PC-9 (cell line): ENCODE measurements at regions not wholly inside any gene's neighbourhood (a gene's known extent, or its start where the extent isn't known, plus 50 kb on each side); places are given as distances from the start of the nearest gene placed in this dataset.
"Not testable (repeated sequence)": the region's sequence is repeated elsewhere in the genome, so short reads cannot be mapped to it uniquely, and the experiment has no call there.

Experiments used
- BruUV-seq: library from RNA; stranded (reverse); fragments of 400-500 nt; replicated peaks from 2 replicates; lab custom pipeline; 2021; lab: Mats Ljungman, UMichigan
- CTCF ChIA-PET: fragments of 300-600 bp; sonication (Branson Sonifier 250); formaldehyde crosslinking; loops from one replicate; lab custom pipeline; 2022; ENCODE audit warnings: antibody characterized with exemption; lab: Charles Lee
- POLR2A ChIA-PET: fragments of 300-600 bp; sonication (Branson Sonifier 250); formaldehyde crosslinking; loops from one replicate; lab custom pipeline; 2022; ENCODE audit warnings: antibody characterized with exemption; ENCODE audit not compliant: unreplicated experiment; lab: Charles Lee
- DNase-seq, 2 experiments: peaks; one replicate each; pipeline versions ENCODE4 v3.0.0 to v3.0.0-alpha.2; 2015 to 2022; ENCODE audit warnings: mixed read lengths in 1 of 2
- H2AFZ ChIP-seq: fragments of 200-600 bp; sonication (generic); 2 replicates; pipeline ENCODE4 v1.8.1; 2017; ENCODE audit warnings: antibody characterized with exemption
- H3F3A ChIP-seq: fragments of 200-600 bp; sonication (generic); 2 replicates; pipeline ENCODE4 v1.8.1; 2017; ENCODE audit warnings: antibody characterized with exemption, mild to moderate bottlenecking, low read depth; ENCODE audit not compliant: insufficient read depth
- H3K27ac ChIP-seq: fragments of 200-600 bp; sonication (generic); 2 replicates; pipeline ENCODE4 v1.6.1; 2016; ENCODE audit warnings: mixed run types
- H3K27me3 ChIP-seq: fragments of 200-600 bp; sonication (generic); 2 replicates; pipeline ENCODE4 v1.6.1; 2016; ENCODE audit warnings: low read depth, mixed run types; ENCODE audit not compliant: insufficient read depth
- H3K36me3 ChIP-seq: fragments of 200-600 bp; sonication (generic); 2 replicates; pipeline ENCODE4 v1.6.1; 2016; ENCODE audit warnings: low read depth, mixed run types
- H3K4me1 ChIP-seq: fragments of 200-600 bp; sonication (generic); replicated peaks from 2 replicates; pipeline ENCODE4 v1.6.1; 2016; ENCODE audit warnings: mixed run types; ENCODE audit not compliant: insufficient read depth
- H3K4me2 ChIP-seq: fragments of 200-600 bp; sonication (generic); 2 replicates; pipeline ENCODE4 v1.6.1; 2017; ENCODE audit warnings: mixed run types
- H3K4me3 ChIP-seq: fragments of 200-600 bp; sonication (generic); 2 replicates; pipeline ENCODE4 v1.6.1; 2016; ENCODE audit warnings: mixed run types
- H3K79me2 ChIP-seq: fragments of 200-600 bp; sonication (generic); 2 replicates; pipeline ENCODE4 v1.6.1; 2017; ENCODE audit warnings: low read depth, mixed run types
- H3K9me2 ChIP-seq: fragments of 200-600 bp; sonication (generic); 2 replicates; pipeline ENCODE4 v1.8.1; 2017; ENCODE audit warnings: mild to moderate bottlenecking; ENCODE audit not compliant: insufficient read depth
- H3K9me3 ChIP-seq: fragments of 200-600 bp; sonication (generic); 2 replicates; pipeline ENCODE4 v1.8.1; 2016; ENCODE audit warnings: low read depth; ENCODE audit not compliant: insufficient read depth
- H4K20me1 ChIP-seq: fragments of 200-600 bp; sonication (generic); 2 replicates; pipeline ENCODE4 v1.8.1; 2017; ENCODE audit not compliant: insufficient read depth
- EZH2 ChIP-seq: fragments of 200-600 bp; sonication (generic); IDR thresholded peaks from 2 replicates; pipeline ENCODE4 v1.8.0; 2017; ENCODE audit warnings: antibody characterized with exemption, low read depth
- intact Hi-C: fragments of 100-400 bp; cut with micrococcal nuclease; formaldehyde crosslinking; loops from one replicate; pipeline ENCODE4 v1.10.0; 2022; ENCODE audit not compliant: unreplicated experiment
- TF ChIP-seq, protein P1 (sequence below): fragments of 200-600 bp; sonication (generic); conservative IDR thresholded peaks from 2 replicates; pipeline ENCODE4 v1.6.1; 2017; ENCODE audit warnings: mixed run types, antibody characterized with exemption, mild to moderate bottlenecking, moderate library complexity

DNA sequence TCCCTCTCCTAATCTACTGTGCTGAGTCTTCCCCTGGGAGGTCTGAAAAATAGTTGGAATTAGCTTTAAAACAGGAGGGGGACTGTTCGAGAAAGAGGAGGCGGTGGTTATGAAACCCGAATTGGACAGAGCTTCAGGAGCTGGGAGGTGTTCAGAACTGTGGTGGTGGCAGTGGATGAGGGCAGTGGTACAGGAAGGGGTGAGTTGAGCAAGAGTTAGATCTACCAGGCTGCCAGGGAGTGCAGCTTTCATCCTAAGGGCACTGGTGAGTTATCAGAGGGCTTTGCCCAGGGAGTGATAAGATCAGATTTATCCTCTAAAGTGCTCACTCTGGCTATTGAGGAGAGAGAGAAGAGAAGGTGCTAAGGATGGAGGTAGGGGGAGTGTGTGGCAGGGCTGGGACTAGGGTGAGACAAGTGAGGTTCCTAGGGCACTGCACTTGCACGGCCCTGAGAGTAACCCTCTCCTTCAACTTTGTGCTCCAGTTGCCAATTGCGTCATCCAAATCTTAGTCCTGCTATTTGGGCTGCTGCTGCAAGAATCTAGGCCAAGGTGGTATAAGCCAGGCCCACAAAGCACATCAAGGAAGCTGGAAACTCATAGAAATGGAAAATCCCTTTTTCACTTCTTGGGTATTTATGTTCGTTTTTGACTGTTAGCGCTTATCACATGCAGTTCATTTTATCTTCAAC is 540.3 kb downstream of the XYLT1 start:
- Histone ChIP-seq H3K4me1 (no peaks in the 10 kb centered on the region), H3K4me2 (no peak overlapping the region), H2AFZ (no peak overlapping the region), H3K36me3 (no peaks in the 10 kb centered on the region), H3K27me3 (no peaks in the 10 kb centered on the region), H3K9me3 (no peaks in the 10 kb centered on the region), H4K20me1 (no peaks in the 10 kb centered on the region), H3F3A (no peaks in the 10 kb centered on the region), H3K79me2 (no peaks in the 10 kb centered on the region), H3K4me3 (no peak overlapping the region), H3K27ac (no peak overlapping the region), H3K9me2 (no peaks in the 10 kb centered on the region)
- no peak for DNase-seq
- no TSS peak for BruUV-seq
- POLR2A ChIA-PET: no interaction called here
- intact Hi-C loops: no loop called here
- TF ChIP-seq, protein P1, sequence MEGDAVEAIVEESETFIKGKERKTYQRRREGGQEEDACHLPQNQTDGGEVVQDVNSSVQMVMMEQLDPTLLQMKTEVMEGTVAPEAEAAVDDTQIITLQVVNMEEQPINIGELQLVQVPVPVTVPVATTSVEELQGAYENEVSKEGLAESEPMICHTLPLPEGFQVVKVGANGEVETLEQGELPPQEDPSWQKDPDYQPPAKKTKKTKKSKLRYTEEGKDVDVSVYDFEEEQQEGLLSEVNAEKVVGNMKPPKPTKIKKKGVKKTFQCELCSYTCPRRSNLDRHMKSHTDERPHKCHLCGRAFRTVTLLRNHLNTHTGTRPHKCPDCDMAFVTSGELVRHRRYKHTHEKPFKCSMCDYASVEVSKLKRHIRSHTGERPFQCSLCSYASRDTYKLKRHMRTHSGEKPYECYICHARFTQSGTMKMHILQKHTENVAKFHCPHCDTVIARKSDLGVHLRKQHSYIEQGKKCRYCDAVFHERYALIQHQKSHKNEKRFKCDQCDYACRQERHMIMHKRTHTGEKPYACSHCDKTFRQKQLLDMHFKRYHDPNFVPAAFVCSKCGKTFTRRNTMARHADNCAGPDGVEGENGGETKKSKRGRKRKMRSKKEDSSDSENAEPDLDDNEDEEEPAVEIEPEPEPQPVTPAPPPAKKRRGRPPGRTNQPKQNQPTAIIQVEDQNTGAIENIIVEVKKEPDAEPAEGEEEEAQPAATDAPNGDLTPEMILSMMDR: no peak
- no peak for TF ChIP-seq EZH2
- CTCF ChIA-PET: no interaction called here

DNA sequence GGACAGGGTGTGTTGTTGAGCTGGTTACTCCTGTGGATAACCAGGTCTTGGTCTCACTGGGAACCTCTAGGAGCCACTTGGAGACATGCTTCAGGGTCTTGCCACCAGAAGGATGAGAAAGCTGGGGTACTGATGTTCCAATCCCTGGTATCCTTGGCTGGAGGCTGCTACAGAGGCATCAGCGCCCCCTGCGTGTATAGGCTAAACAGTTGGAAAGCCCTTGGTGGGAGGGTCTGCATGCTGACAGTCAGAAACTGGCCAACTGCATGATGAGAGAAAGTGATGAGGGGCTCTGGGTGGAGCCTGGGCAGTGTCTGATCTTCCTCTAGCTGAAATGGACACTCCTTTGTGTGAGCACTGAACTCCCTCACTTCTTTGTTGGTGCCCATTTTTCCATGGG is 536.9 kb downstream of the XYLT1 start:
- H3K27ac ChIP-seq: no peak overlapping the region
- H3K27me3 ChIP-seq: peaks cover 19% of the 10 kb centered on the region
- H3K79me2 ChIP-seq: no peaks in the 10 kb centered on the region
- ChIA-PET CTCF (no interaction called here), POLR2A (no interaction called here)
- no peak for TF ChIP-seq EZH2
- TF ChIP-seq, protein P1: no peak
- H3K9me2 ChIP-seq: no peaks in the 10 kb centered on the region
- H4K20me1 ChIP-seq: peaks cover 3% of the 10 kb centered on the region; the same call in 1 of the 2 replicates
- no peak overlapping the region for H3K4me3 ChIP-seq
- no peaks in the 10 kb centered on the region for H3F3A ChIP-seq
- no peak overlapping the region for H3K4me2 ChIP-seq
- intact Hi-C loops: no loop called here
- H3K9me3 ChIP-seq: no peaks in the 10 kb centered on the region
- H3K36me3 ChIP-seq: no peaks in the 10 kb centered on the region
- BruUV-seq: no TSS peak
- H2AFZ ChIP-seq: no peak overlapping the region
- no peaks in the 10 kb centered on the region for H3K4me1 ChIP-seq
- DNase-seq: no peak

DNA sequence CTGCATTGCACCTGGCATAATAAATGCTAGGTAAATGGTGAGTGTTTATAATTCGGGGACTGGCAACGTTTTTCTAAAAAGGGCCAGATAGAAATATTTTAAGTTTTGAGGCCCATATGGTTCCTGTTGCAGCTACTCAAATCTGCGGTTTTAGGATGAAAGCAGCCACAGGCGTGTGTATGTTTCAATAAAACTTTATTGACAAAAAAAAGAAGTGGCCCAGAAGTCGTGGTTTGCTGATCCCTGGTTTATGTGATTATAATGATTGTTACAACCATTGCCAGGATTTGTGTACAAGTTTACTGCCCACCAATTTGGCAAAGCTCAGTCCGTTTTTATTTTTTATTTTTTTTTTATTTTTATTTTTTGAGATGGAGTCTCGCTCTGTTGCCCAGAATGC is 536.1 kb downstream of the XYLT1 start:
- Histone ChIP-seq H3K27ac (no peak overlapping the region), H3K9me2 (no peaks in the 10 kb centered on the region), H2AFZ (no peak overlapping the region), H3K4me2 (no peak overlapping the region), H3K27me3 (peaks cover 19% of the 10 kb centered on the region), H4K20me1 (peaks cover 3% of the 10 kb centered on the region; the same call in 1 of the 2 replicates), H3K4me1 (no peaks in the 10 kb centered on the region), H3K4me3 (no peak overlapping the region), H3K9me3 (no peaks in the 10 kb centered on the region), H3F3A (no peaks in the 10 kb centered on the region), H3K79me2 (no peaks in the 10 kb centered on the region), H3K36me3 (no peaks in the 10 kb centered on the region)
- no peak for TF ChIP-seq EZH2
- TF ChIP-seq, protein P1: no peak
- ChIA-PET CTCF (no interaction called here), POLR2A (no interaction called here)
- no TSS peak for BruUV-seq
- no peak for DNase-seq
- intact Hi-C loops: no loop called here

DNA sequence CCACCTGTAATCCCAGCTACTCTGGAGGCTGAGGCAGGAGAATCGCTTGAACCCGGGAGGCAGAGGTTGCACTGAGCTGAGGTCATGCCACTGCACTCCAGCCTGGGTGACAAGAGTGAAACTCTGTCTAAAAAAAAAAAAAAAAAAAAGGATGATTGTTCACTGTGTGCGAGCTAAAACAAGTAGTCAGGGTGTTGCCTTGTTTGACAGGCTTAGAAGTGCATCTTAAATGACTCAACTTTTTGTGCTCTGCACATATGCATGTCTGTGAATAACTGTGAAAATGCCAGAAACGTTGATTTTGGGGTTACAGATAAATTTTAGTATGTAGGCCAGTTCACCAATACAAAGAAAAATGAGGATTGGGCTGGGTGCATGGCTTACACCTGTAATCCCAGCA is 534.9 kb downstream of the XYLT1 start:
- H3F3A ChIP-seq, H3K27ac ChIP-seq, DNase-seq, CTCF ChIA-PET, intact Hi-C loops, H3K4me3 ChIP-seq, H3K4me1 ChIP-seq, H3K36me3 ChIP-seq, POLR2A ChIA-PET, H4K20me1 ChIP-seq, H3K9me3 ChIP-seq, BruUV-seq, H3K79me2 ChIP-seq, H3K9me2 ChIP-seq, H2AFZ ChIP-seq, H3K4me2 ChIP-seq: not testable (repeated sequence)
- peaks cover 29% of the 10 kb centered on the region for H3K27me3 ChIP-seq
